NCI-H2029 treated with DMSO at 0.1 percent for 48 hours (cell line): ENCODE measurements at regions not wholly inside any gene's neighbourhood (a gene's known extent, or its start where the extent isn't known, plus 50 kb on each side); places are given as distances from the start of the nearest gene placed in this dataset.

ENCODE experiments used
- DNase-seq: peaks from one replicate; lab custom pipeline; 2025; lab: John Stamatoyannopoulos, UW

- no peak for DNase-seq
These were observed 347.6 kb downstream of the CHRM3 start for GRCh38 chr1:239733995-239734394.

GRCh38 chr1:239735111-239735510 lies 348.7 kb downstream of the CHRM3 start:
- no peak for DNase-seq

- no peak for DNase-seq
These were observed 350.1 kb downstream of the CHRM3 start for GRCh38 chr1:239736479-239736878.

- DNase-seq = no peak
These were observed 352.3 kb upstream of the FMN2 start for GRCh38 chr1:239739375-239739774.

GRCh38 chr1:239739919-239740318 lies 351.8 kb upstream of the FMN2 start:
- no peak for DNase-seq

- no peak for DNase-seq
These were observed 349.1 kb upstream of the FMN2 start for GRCh38 chr1:239742416-239743109.

- no peak for DNase-seq
These were observed 346.8 kb upstream of the FMN2 start for GRCh38 chr1:239744851-239745250.

- no peak for DNase-seq
These were observed 336.4 kb upstream of the FMN2 start for GRCh38 chr1:239755107-239755912.

GRCh38 chr1:239757716-239758115 lies 334.0 kb upstream of the FMN2 start:
- no peak for DNase-seq

- DNase-seq = no peak
These were observed 332.9 kb upstream of the FMN2 start for GRCh38 chr1:239758756-239759155.

GRCh38 chr1:239761509-239761908 lies 330.2 kb upstream of the FMN2 start:
- DNase-seq = no peak

- DNase-seq = no peak
These were observed 327.8 kb upstream of the FMN2 start for GRCh38 chr1:239763850-239764249.

GRCh38 chr1:239764546-239764945 lies 327.1 kb upstream of the FMN2 start:
- DNase-seq = no peak

- no peak for DNase-seq
These were observed 326.5 kb upstream of the FMN2 start for GRCh38 chr1:239765163-239765562.

- no peak for DNase-seq
These were observed 320.1 kb upstream of the FMN2 start for GRCh38 chr1:239771550-239771949.

- no peak for DNase-seq
These were observed 319.2 kb upstream of the FMN2 start for GRCh38 chr1:239772446-239772845.

GRCh38 chr1:239775466-239775865 lies 316.2 kb upstream of the FMN2 start:
- no peak for DNase-seq

- no peak for DNase-seq
These were observed 313.4 kb upstream of the FMN2 start for GRCh38 chr1:239778208-239778813.

- DNase-seq = no peak
These were observed 311.7 kb upstream of the FMN2 start for GRCh38 chr1:239779962-239780361.

GRCh38 chr1:239784896-239785295 lies 306.8 kb upstream of the FMN2 start:
- no peak for DNase-seq

GRCh38 chr1:239785576-239785975 lies 306.1 kb upstream of the FMN2 start:
- no peak for DNase-seq

- no peak for DNase-seq
These were observed 305.2 kb upstream of the FMN2 start for GRCh38 chr1:239786464-239786863.

GRCh38 chr1:239792157-239792556 lies 299.5 kb upstream of the FMN2 start:
- DNase-seq = no peak
